GM12873 (cell line): ENCODE measurements at regions not wholly inside any gene's neighbourhood (a gene's known extent, or its start where the extent isn't known, plus 50 kb on each side); places are given as distances from the start of the nearest gene placed in this dataset.

ENCODE experiments used
- TF ChIP-seq, protein P1 (sequence below): IDR thresholded peaks from 2 replicates; pipeline ENCODE4 v1.5.1; 2012; ENCODE audit warnings: low read depth, mild to moderate bottlenecking, moderate library complexity, low read length, control low read depth; ENCODE audit not compliant: insufficient read depth; ENCODE audit errors: missing control alignments

DNA sequence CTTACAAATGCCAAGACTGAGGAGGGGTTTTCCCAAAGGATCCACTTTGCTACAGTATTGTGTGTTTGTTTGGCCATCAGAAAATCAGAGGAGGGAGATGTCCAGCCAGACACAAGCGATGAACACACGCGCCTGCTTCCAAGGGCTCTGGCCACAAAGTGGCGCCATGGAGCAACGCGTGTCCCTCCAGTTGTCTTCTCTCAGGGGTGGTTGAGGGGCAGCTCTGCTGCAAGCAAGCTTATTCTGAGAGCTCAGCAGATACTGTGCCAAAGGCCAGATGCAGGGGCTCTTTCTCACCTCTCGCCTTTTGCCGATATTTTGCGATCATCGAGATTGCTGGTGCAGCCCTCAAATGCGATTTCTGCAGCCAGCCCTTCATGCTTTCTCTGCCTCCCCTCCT lies 88.9 kb upstream of the OSBPL11 start:
- TF ChIP-seq, protein P1, sequence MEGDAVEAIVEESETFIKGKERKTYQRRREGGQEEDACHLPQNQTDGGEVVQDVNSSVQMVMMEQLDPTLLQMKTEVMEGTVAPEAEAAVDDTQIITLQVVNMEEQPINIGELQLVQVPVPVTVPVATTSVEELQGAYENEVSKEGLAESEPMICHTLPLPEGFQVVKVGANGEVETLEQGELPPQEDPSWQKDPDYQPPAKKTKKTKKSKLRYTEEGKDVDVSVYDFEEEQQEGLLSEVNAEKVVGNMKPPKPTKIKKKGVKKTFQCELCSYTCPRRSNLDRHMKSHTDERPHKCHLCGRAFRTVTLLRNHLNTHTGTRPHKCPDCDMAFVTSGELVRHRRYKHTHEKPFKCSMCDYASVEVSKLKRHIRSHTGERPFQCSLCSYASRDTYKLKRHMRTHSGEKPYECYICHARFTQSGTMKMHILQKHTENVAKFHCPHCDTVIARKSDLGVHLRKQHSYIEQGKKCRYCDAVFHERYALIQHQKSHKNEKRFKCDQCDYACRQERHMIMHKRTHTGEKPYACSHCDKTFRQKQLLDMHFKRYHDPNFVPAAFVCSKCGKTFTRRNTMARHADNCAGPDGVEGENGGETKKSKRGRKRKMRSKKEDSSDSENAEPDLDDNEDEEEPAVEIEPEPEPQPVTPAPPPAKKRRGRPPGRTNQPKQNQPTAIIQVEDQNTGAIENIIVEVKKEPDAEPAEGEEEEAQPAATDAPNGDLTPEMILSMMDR = peak; percentile 48

DNA sequence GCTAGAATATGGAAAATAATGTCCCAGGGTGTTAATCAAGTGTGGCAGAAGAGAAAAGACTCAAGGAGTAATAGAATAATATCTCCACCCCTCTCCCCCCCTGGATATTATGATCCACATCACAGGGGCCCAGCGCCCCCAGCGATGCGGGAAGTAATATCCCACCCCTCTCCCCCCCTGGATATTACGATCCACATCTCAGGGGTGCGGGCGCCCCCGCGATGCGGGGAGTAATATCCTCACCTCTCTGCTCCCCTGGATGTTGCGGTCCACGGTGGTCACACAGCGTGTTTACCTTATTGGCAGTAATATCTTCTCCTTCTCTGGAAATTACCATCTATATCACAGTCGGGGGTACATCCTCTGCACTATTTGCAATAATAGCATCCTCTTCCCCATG lies 97.1 kb upstream of the OSBPL11 start:
- TF ChIP-seq, protein P1 = no peak

DNA sequence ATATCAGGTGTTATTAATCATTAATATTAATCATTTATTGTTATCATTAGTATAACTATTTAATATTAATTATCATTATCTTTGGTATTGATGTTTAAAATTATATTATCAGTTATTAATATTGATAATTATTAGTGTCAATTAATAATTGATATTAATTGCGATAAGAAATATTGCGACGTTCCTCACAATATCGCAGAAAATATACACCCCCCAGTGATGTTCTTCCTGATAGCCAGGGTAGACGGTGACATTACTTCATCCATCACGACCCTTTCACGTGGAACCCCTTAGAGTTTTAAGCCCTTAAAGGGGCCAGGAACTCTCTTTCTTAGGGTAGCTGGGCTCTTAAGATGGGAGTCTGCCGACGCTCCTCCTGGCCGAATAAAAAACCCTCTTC lies 98.6 kb upstream of the OSBPL11 start:
- TF ChIP-seq, protein P1 = no peak

DNA sequence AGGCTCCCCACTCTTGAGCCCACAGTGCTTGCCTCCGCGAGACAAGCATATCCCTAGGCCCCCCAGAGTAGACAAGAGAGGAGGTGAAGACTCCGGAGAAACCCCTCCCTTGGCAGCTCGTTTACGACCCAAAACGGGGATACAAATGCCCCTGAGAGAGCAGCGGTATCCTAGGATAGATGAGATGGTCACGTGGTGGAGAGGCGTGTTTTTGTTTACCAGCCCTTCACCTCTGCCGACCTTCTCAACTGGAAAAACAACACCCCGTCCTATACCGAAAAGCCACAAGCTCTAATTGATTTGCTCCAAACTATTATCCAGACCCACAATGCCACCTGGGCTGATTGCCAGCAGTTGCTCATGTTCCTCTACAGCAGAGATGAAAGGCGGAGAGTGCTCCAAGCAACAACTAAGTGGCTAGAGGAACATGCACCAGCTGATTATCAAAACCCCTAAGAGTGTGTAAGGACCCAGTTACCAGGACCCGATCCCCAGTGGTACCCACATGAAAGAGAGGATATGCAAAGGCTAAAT lies 99.5 kb upstream of the OSBPL11 start:
- TF ChIP-seq, protein P1 = no peak

DNA sequence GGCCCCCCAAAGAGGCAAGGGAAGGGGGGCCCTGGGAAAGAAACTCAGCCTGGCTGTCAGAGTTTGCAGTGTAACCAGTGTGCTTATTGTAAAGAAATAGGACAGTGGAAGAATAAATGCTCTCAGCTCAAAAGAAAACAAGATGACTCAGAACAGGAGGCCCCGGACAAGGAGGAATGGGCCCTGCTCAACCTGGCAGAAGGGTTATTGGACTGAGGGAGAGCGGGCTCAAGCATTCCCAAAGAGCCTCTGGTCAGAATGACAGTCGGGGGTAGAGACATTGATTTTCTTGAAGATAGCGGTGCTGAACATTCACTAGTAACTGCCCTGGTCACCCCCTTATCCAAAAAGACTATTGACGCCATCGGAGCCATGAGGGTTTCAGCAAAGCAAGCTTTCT lies 100.4 kb upstream of the OSBPL11 start:
- TF ChIP-seq, protein P1 = no peak

DNA sequence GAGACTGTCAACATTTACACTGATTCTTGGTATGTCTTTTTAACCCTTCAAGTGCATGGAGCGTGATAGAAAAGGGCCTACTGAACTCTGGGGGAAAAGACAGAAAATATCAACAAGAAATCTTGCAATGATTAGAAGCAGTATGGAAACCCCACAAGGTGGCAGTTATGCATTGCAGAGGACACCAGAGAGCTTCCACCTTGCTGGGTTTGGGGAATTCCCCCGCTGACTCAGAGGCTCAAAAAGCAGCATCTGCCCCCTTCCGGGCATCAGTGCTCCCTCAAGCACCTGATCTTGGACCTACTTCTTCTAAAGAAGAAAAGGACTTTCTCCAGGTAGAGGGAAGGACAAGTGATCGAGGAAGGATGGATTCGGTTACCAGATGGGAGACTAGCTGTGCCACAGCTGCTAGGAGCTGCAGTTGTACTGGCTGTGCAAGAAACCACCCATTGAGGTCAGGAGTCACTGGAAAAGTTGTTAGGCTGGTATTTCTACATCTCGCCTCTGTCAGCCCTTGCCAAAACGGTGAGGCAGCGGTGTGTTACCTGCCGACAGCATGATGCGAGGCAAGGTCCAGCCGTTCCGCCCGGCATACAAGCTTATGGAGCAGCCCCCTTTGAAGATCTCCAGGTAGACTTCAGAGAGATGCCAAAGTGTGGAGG lies 102.8 kb upstream of the OSBPL11 start:
- TF ChIP-seq, protein P1 = peak; percentile 46

DNA sequence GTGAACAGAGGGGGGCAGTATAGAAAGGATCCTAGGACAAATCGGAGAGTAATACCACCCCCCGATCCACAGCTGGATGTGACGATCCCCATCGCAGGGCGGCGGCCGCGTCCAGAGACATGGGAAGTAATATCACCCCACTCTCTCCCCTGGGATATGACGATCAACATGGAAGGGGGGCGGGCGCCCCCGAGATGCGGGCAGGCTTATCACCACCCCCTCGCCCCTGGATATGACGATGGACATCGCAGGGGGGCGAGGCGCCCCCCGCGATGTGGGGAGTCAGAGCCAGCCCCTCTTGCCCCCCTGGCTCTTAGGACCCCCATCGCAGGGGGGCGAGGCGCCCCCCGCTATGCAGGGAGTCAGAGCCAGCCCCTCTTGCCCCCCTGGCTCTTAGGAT lies 120.4 kb upstream of the OSBPL11 start:
- TF ChIP-seq, protein P1 = no peak
